ENCODE measurements at regions not wholly inside any gene's neighbourhood (a gene's known extent, or its start where the extent isn't known, plus 50 kb on each side); places are given as distances from the start of the nearest gene placed in this dataset.

GRCh38 chr4:187021436-187022205 is 298.0 kb upstream of the FAT1 start:
- intact Hi-C loops (cut with DNase I): no loop called here
- H3K9me3 ChIP-seq (replicated peaks in 1 of 3): no peaks in the 10 kb centered on the region
- DNase-seq: no peak
- TF ChIP-seq POLR2A (IDR thresholded peaks at IDR 0.05) (no peak), CTCF (IDR thresholded peaks at IDR 0.05) (no peak)
- WGBS, 4 donors: 76 to 87% (median 80%) methylated on average over 6 of the region's 6 CpGs
- H3K4me3 ChIP-seq: no peak overlapping the region
- no peaks in the 10 kb centered on the region for H3K36me3 ChIP-seq (replicated peaks in 1 of 2)
- no peaks in the 10 kb centered on the region for H3K27me3 ChIP-seq
- no peaks in the 10 kb centered on the region for H3K4me1 ChIP-seq (replicated peaks in 1 of 2)
- H3K27ac ChIP-seq: no peak overlapping the region

- no peak overlapping the region for H3K4me3 ChIP-seq
- no peak overlapping the region for H3K27ac ChIP-seq
- no peak for DNase-seq
- no peaks in the 10 kb centered on the region for H3K36me3 ChIP-seq (replicated peaks in 1 of 2)
- TF ChIP-seq CTCF (IDR thresholded peaks at IDR 0.05): no peak
- no peak for TF ChIP-seq POLR2A (IDR thresholded peaks at IDR 0.05)
- H3K27me3 ChIP-seq: no peaks in the 10 kb centered on the region
- intact Hi-C loops (cut with DNase I): no loop called here
- no peaks in the 10 kb centered on the region for H3K9me3 ChIP-seq (replicated peaks in 1 of 3)
- 35 to 43% (median 38%) methylated on average over 6 of the region's 6 CpGs for WGBS, 4 donors
- H3K4me1 ChIP-seq (replicated peaks in 1 of 2): no peaks in the 10 kb centered on the region
These were observed 303.6 kb upstream of the FAT1 start for GRCh38 chr4:187027272-187027671.

- TF ChIP-seq POLR2A (IDR thresholded peaks at IDR 0.05) (no peak), CTCF (IDR thresholded peaks at IDR 0.05) (no peak)
- no peaks in the 10 kb centered on the region for H3K27me3 ChIP-seq
- H3K4me1 ChIP-seq (replicated peaks in 1 of 2): no peaks in the 10 kb centered on the region
- no peaks in the 10 kb centered on the region for H3K9me3 ChIP-seq (replicated peaks in 1 of 3)
- no peak overlapping the region for H3K4me3 ChIP-seq
- H3K36me3 ChIP-seq (replicated peaks in 1 of 2): no peaks in the 10 kb centered on the region
- intact Hi-C loops (cut with DNase I): no loop called here
- no peak for DNase-seq
- WGBS, 4 donors: 82 to 94% (median 87%) methylated on average over 7 of the region's 7 CpGs
- no peak overlapping the region for H3K27ac ChIP-seq
These were observed 318.6 kb upstream of the FAT1 start for GRCh38 chr4:187042251-187042650.

- Histone ChIP-seq H3K27ac (no peak overlapping the region), H3K4me1 (replicated peaks in 1 of 2) (no peaks in the 10 kb centered on the region), H3K36me3 (replicated peaks in 1 of 2) (no peaks in the 10 kb centered on the region), H3K9me3 (replicated peaks in 1 of 3) (no peaks in the 10 kb centered on the region), H3K4me3 (no peak overlapping the region), H3K27me3 (no peaks in the 10 kb centered on the region)
- intact Hi-C loops (cut with DNase I): no loop called here
- TF ChIP-seq POLR2A (IDR thresholded peaks at IDR 0.05): no peak
- no peak for TF ChIP-seq CTCF (IDR thresholded peaks at IDR 0.05)
- 58 to 74% (median 65%) methylated on average over 4 of the region's 4 CpGs for WGBS, 4 donors
- no peak for DNase-seq
These were observed 322.8 kb upstream of the FAT1 start for GRCh38 chr4:187046471-187046870.
